H1 (cell line): ENCODE measurements at regions not wholly inside any gene's neighbourhood (a gene's known extent, or its start where the extent isn't known, plus 50 kb on each side); places are given as distances from the start of the nearest gene placed in this dataset.

ENCODE experiments used
- CTCF ChIA-PET: fragments of 300-600 bp; sonication (Branson Sonifier 250); formaldehyde crosslinking; loops from one replicate; lab custom pipeline; 2021; ENCODE audit not compliant: partially characterized antibody; lab: Charles Lee
- POLR2A ChIA-PET: fragments of 300-600 bp; sonication (Branson Sonifier 250); formaldehyde crosslinking; loops from one replicate; lab custom pipeline; 2021; ENCODE audit warnings: inconsistent platforms; ENCODE audit not compliant: partially characterized antibody; lab: Charles Lee
- DNase-seq, 2 experiments: peaks; one replicate each; pipeline versions ENCODE4 v3.0.0 to v3.0.0-alpha.2; 2010 to 2022; ENCODE audit warnings: low spot score in 2 of 2, low read depth in 1 of 2, mixed read lengths in 1 of 2
- FAIRE-seq: peaks from 2 replicates; lab custom pipeline; 2011; peaks lifted over from hg19 to GRCh38; lab: Jason Lieb, UNC
- H2AFZ ChIP-seq: 2 replicates; pipeline ENCODE4 v1.8.1; 2012; ENCODE audit warnings: low read length, inconsistent platforms
- H2AK5ac ChIP-seq: 2 replicates; pipeline ENCODE4 v1.6.1; 2013; ENCODE audit warnings: low read depth, low read length
- H2BK120ac ChIP-seq: replicated peaks from 2 replicates; pipeline ENCODE3; 2013; ENCODE audit warnings: low read depth, low read length, inconsistent platforms
- H2BK12ac ChIP-seq: 2 replicates; pipeline ENCODE4 v1.6.1; 2013; ENCODE audit warnings: low read depth, low read length
- H2BK15ac ChIP-seq: 2 replicates; pipeline ENCODE4 v1.6.1; 2013; ENCODE audit warnings: low read length
- H2BK20ac ChIP-seq: 2 replicates; pipeline ENCODE4 v1.6.1; 2013; ENCODE audit warnings: low read length
- H2BK5ac ChIP-seq: 2 replicates; pipeline ENCODE4 v1.6.1; 2013; ENCODE audit warnings: low read depth, low read length
- H3K14ac ChIP-seq: 2 replicates; pipeline ENCODE4 v1.6.1; 2013; ENCODE audit warnings: inconsistent platforms; ENCODE audit not compliant: insufficient read length
- H3K18ac ChIP-seq: 2 replicates; pipeline ENCODE4 v1.6.1; 2013; ENCODE audit warnings: low read length; ENCODE audit errors: extremely low read depth
- H3K23ac ChIP-seq: 2 replicates; pipeline ENCODE4 v1.6.1; 2013; ENCODE audit warnings: inconsistent platforms; ENCODE audit not compliant: insufficient read length
- H3K23me2 ChIP-seq: 2 replicates; pipeline ENCODE4 v1.6.1; 2013; ENCODE audit warnings: low read depth, low read length
- H3K27ac ChIP-seq: 2 replicates; pipeline ENCODE4 v1.6.1; 2011; ENCODE audit warnings: low read depth, low read length, inconsistent platforms
- H3K27me3 ChIP-seq, 4 experiments: replicated peaks in 1 of 4; 1 replicate in 1 of 4; 2 replicates in 3 of 4; pipeline versions ENCODE4 v1.6.1 to v1.8.1; 2011 to 2013; ENCODE audit warnings: low read length in 3 of 4, mild to moderate bottlenecking in 3 of 4, inconsistent platforms in 2 of 4, mixed read lengths in 2 of 4, moderate library complexity in 1 of 4; ENCODE audit not compliant: control insufficient read depth in 3 of 4, insufficient read depth in 3 of 4; ENCODE audit errors: extremely low read depth in 1 of 4
- H3K36me3 ChIP-seq, 4 experiments: 2 replicates each; pipeline versions ENCODE4 v1.6.1 to v1.8.1; 2011 to 2013; ENCODE audit warnings: mild to moderate bottlenecking in 4 of 4, low read length in 3 of 4, moderate library complexity in 2 of 4, control low read depth in 1 of 4, inconsistent platforms in 1 of 4; ENCODE audit not compliant: insufficient read depth in 4 of 4, control insufficient read depth in 2 of 4
- H3K4ac ChIP-seq: replicated peaks from 2 replicates; pipeline ENCODE3; 2013; ENCODE audit warnings: low read length, low read depth, mixed read lengths, inconsistent platforms; ENCODE audit not compliant: insufficient read length
- H3K4me1 ChIP-seq, 4 experiments: replicated peaks in 1 of 4; 1 replicate in 1 of 4; 2 replicates in 3 of 4; pipeline versions ENCODE4 v1.6.1 to v1.8.1; 2011 to 2013; ENCODE audit warnings: low read length in 3 of 4, inconsistent platforms in 2 of 4, mixed read lengths in 1 of 4; ENCODE audit not compliant: insufficient read depth in 4 of 4, control insufficient read depth in 3 of 4
- H3K4me2 ChIP-seq, 2 experiments: 2 replicates each; pipeline versions ENCODE4 v1.6.1 to v1.8.1; 2011 to 2013; ENCODE audit warnings: low read depth in 2 of 2, low read length in 2 of 2, control low read depth in 1 of 2, inconsistent platforms in 1 of 2, mild to moderate bottlenecking in 1 of 2; ENCODE audit not compliant: insufficient read depth in 1 of 2
- H3K4me3 ChIP-seq, 4 experiments: fragments of 200-600, 300-600 bp in 1 of 4; sonication (generic), shearing (Covaris generic), sonication (Bioruptor Twin) in 1 of 4; 2 replicates each; pipeline versions ENCODE4 v1.5.1 to v1.8.1; 2011 to 2016; ENCODE audit warnings: low read length in 4 of 4, low read depth in 3 of 4, control low read depth in 2 of 4, inconsistent platforms in 2 of 4, mild to moderate bottlenecking in 2 of 4, mixed read lengths in 1 of 4, moderate library complexity in 1 of 4; ENCODE audit not compliant: insufficient read depth in 2 of 4; ENCODE audit errors: extremely low read depth in 1 of 4
- H3K56ac ChIP-seq: replicated peaks from 2 replicates; pipeline ENCODE3; 2013; ENCODE audit warnings: low read depth, mild to moderate bottlenecking, mixed read lengths, low read length, inconsistent platforms; ENCODE audit not compliant: insufficient read length
- H3K79me1 ChIP-seq: 2 replicates; pipeline ENCODE4 v1.6.1; 2013; ENCODE audit warnings: low read depth, low read length, control low read depth
- H3K79me2 ChIP-seq, 2 experiments: 2 replicates each; pipeline versions ENCODE4 v1.6.1 to v1.8.1; 2012 to 2013; ENCODE audit warnings: low read length in 2 of 2, mild to moderate bottlenecking in 2 of 2, inconsistent platforms in 1 of 2; ENCODE audit not compliant: insufficient read depth in 2 of 2, control insufficient read depth in 1 of 2
- H3K9ac ChIP-seq, 4 experiments: replicated peaks in 1 of 4; 1 replicate in 1 of 4; 2 replicates in 3 of 4; pipeline versions ENCODE4 v1.6.1 to v1.8.1; 2011 to 2013; ENCODE audit warnings: low read depth in 3 of 4, low read length in 3 of 4, control low read depth in 2 of 4, mild to moderate bottlenecking in 2 of 4, moderate library complexity in 2 of 4, inconsistent platforms in 1 of 4; ENCODE audit errors: extremely low read depth in 1 of 4
- H3K9me3 ChIP-seq, 2 experiments: 2 replicates each; pipeline versions ENCODE4 v1.6.1 to v1.8.1; 2012 to 2013; ENCODE audit warnings: mild to moderate bottlenecking in 2 of 2, moderate library complexity in 2 of 2, control low read depth in 1 of 2, inconsistent platforms in 1 of 2, low read depth in 1 of 2, low read length in 1 of 2, mixed read lengths in 1 of 2; ENCODE audit not compliant: insufficient read depth in 2 of 2
- H4K20me1 ChIP-seq, 2 experiments: replicated peaks in 1 of 2; 2 replicates each; pipeline versions ENCODE3 to v1.8.1; 2011 to 2013; ENCODE audit warnings: inconsistent platforms in 2 of 2, low read length in 2 of 2, mild to moderate bottlenecking in 1 of 2; ENCODE audit not compliant: insufficient read depth in 2 of 2, control insufficient read depth in 1 of 2
- H4K5ac ChIP-seq: 2 replicates; pipeline ENCODE4 v1.6.1; 2013; ENCODE audit warnings: low read length, low read depth, mixed read lengths, inconsistent platforms; ENCODE audit not compliant: insufficient read length
- H4K8ac ChIP-seq: 2 replicates; pipeline ENCODE4 v1.8.0; 2013; ENCODE audit warnings: mild to moderate bottlenecking, moderate library complexity, low read length, inconsistent platforms; ENCODE audit not compliant: insufficient read depth; ENCODE audit errors: extremely low read depth
- H4K91ac ChIP-seq: replicated peaks from 2 replicates; pipeline ENCODE3; 2013; ENCODE audit warnings: low read length, mixed read lengths, inconsistent platforms; ENCODE audit not compliant: insufficient read length
- ATF3 ChIP-seq: IDR thresholded peaks from 2 replicates; pipeline ENCODE4 v1.6.1; 2011; ENCODE audit warnings: low read depth, mild to moderate bottlenecking, low read length; ENCODE audit not compliant: insufficient read depth
- CBX5 ChIP-seq: fragments of 300-800, 300-1000 bp; sonication (generic); IDR thresholded peaks from 2 replicates; pipeline ENCODE4 v1.7.1; 2016; ENCODE audit warnings: antibody characterized with exemption, low read length, low read depth
- CEBPB ChIP-seq: IDR thresholded peaks from 2 replicates; pipeline ENCODE4 v1.6.1; 2012; ENCODE audit warnings: low read depth, low read length
- CHD1 ChIP-seq: IDR thresholded peaks from 2 replicates; pipeline ENCODE4 v1.6.1; 2012; ENCODE audit warnings: low read depth, low read length, improper control_type of control experiment
- CHD2 ChIP-seq: IDR thresholded peaks from 2 replicates; pipeline ENCODE4 v1.6.1; 2012; ENCODE audit warnings: low read length, improper control_type of control experiment
- CREB1 ChIP-seq: IDR thresholded peaks from 2 replicates; pipeline ENCODE4 v1.6.1; 2012; ENCODE audit warnings: inconsistent platforms
- EGR1 ChIP-seq: IDR thresholded peaks from 2 replicates; pipeline ENCODE4 v1.6.1; 2011; ENCODE audit warnings: low read depth, low read length, borderline replicate concordance
- FOSL1 ChIP-seq: IDR thresholded peaks from 2 replicates; pipeline ENCODE4 v1.6.1; 2011; ENCODE audit warnings: mild to moderate bottlenecking, low read depth, low read length, moderate library complexity; ENCODE audit not compliant: insufficient read depth
- HDAC2 ChIP-seq, 2 experiments: fragments of 300-600 bp in 1 of 2; sonication (generic) in 1 of 2; IDR thresholded peaks; 2 replicates each; pipeline ENCODE4 v1.6.1; 2011 to 2012; ENCODE audit warnings: low read depth in 2 of 2, low read length in 2 of 2, mild to moderate bottlenecking in 2 of 2, moderate library complexity in 2 of 2, borderline replicate concordance in 1 of 2, inconsistent platforms in 1 of 2
- NRF1 ChIP-seq: IDR thresholded peaks from 2 replicates; pipeline ENCODE4 v1.6.1; 2011; ENCODE audit warnings: mild to moderate bottlenecking, low read depth, low read length, improper control_type of control experiment
- POU5F1 ChIP-seq: IDR thresholded peaks from 2 replicates; pipeline ENCODE4 v1.6.1; 2011; ENCODE audit warnings: low read depth, mild to moderate bottlenecking, low read length, moderate library complexity
- SAP30 ChIP-seq: fragments of 300-600 bp; sonication (generic); IDR thresholded peaks from 2 replicates; pipeline ENCODE4 v1.7.1; 2012; ENCODE audit warnings: low read length, moderate library complexity, mild to moderate bottlenecking, inconsistent platforms; ENCODE audit not compliant: insufficient read depth, insufficient replicate concordance
- SP2 ChIP-seq: IDR thresholded peaks from 2 replicates; pipeline ENCODE4 v1.6.1; 2012; ENCODE audit warnings: mild to moderate bottlenecking, low read length, inconsistent platforms
- WGBS, 2 experiments: shearing (Covaris generic) in 1 of 2; methylation state at CpG; one replicate each; pipeline versions ENCODE4 v1.1.6 to v1.1.7; 2013 to 2015; ENCODE audit warnings: low lambda C conversion rate in 2 of 2, mixed read lengths in 2 of 2, inconsistent platforms in 1 of 2, low coverage in 1 of 2, missing lambda C conversion rate in 1 of 2; ENCODE audit not compliant: insufficient replicate concordance in 2 of 2, insufficient coverage in 1 of 2, insufficient read length in 1 of 2; ENCODE audit errors: extremely low coverage in 1 of 2, missing lambda C conversion rate in 1 of 2; 5-methylcytosine and 5-hydroxymethylcytosine counted together
- TF ChIP-seq, protein P1 (sequence below): IDR thresholded peaks from 2 replicates; pipeline ENCODE4 v1.6.1; 2012; ENCODE audit warnings: inconsistent platforms

DNA sequence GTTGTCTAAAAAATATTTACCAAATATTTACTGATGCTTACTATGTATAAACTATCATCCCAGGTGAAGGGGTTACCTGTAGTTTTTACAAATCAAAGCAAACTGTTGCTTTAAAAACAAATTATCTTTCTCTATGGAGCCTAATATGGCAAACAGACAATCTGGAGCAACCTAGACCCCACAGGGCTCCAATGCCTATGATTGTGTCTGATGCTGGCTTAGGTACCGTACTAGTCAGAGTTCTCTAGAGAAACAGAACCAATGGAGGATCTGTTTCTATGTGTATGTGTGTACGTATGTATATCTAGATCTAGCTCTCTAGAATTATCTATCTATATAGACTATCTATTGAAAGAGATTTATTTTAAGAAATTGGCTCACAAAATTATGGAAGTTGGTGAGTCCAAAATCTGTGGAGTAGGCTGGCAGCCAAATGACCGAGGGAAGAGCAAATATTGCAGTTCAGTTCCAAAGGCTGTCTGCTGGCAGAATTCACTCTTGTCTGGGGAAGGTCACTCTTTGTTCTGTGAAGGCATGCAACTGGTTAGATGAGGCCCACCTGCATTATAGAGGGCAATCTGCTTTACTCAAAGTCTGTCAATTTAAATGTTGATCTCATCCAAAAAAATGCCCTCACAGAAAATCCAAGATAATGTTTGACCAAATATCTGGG lies 127.1 kb upstream of the ENPEP start:
- H3K4ac ChIP-seq, result no peak overlapping the region
- no peak overlapping the region for H3K4me2 ChIP-seq
- H3K23ac ChIP-seq, result no peak overlapping the region
- no peak overlapping the region for H2AFZ ChIP-seq
- no peaks in the 10 kb centered on the region for H3K79me1 ChIP-seq
- H3K18ac ChIP-seq, result no peak overlapping the region
- no peaks in the 10 kb centered on the region for H3K27me3 ChIP-seq
- no peak overlapping the region for H4K5ac ChIP-seq
- DNase-seq, result no peak
- 87% methylated on average over 3 of the region's 3 CpGs; no CpG with 5 or more reads in 1 of the 2 experiments for WGBS, 2 experiments
- peaks cover 0 to 2% (median under 1%) of the 10 kb centered on the region in 4 experiments; a peak in 1 of 7 replicates for H3K4me1 ChIP-seq
- no peak overlapping the region for H2BK5ac ChIP-seq
- H3K56ac ChIP-seq, result no peak overlapping the region
- no peak for FAIRE-seq
- no peak overlapping the region for H3K27ac ChIP-seq
- H2BK12ac ChIP-seq, result no peak overlapping the region
- H2AK5ac ChIP-seq, result no peak overlapping the region
- H2BK20ac ChIP-seq, result no peak overlapping the region
- no peak overlapping the region for H3K4me3 ChIP-seq
- H4K8ac ChIP-seq, result no peak overlapping the region
- H4K20me1 ChIP-seq, result no peaks in the 10 kb centered on the region
- no peaks in the 10 kb centered on the region for H3K36me3 ChIP-seq
- no peak overlapping the region for H3K9ac ChIP-seq
- H4K91ac ChIP-seq, result no peak overlapping the region
- CTCF ChIA-PET, result interaction anchor here (6.6 to 13.8 kb wide), 2 partner anchors 164 to 350 kb away, joined by 43 to 497 read pairs; no protein-coding TSS in a partner anchor
- H3K14ac ChIP-seq, result no peak overlapping the region
- no peaks in the 10 kb centered on the region for H3K23me2 ChIP-seq
- no peaks in the 10 kb centered on the region for H3K9me3 ChIP-seq
- POLR2A ChIA-PET, result no interaction called here
- H2BK120ac ChIP-seq, result no peak overlapping the region
- H2BK15ac ChIP-seq, result no peak overlapping the region
- no peaks in the 10 kb centered on the region for H3K79me2 ChIP-seq
- TF ChIP-seq CBX5 (no peak), HDAC2 (IDR thresholded peaks at IDR 0.05; ENCODE audit: borderline replicate concordance in 1 of 2, low read depth in 2 of 2, low read length in 2 of 2) (no peak), NRF1 (no peak), CREB1 (no peak), SP2 (no peak), EGR1 (no peak), CHD2 (no peak), CEBPB (no peak), FOSL1 (no peak), POU5F1 (no peak), CHD1 (no peak), SAP30 (no peak), ATF3 (no peak)
- TF ChIP-seq, protein P1, sequence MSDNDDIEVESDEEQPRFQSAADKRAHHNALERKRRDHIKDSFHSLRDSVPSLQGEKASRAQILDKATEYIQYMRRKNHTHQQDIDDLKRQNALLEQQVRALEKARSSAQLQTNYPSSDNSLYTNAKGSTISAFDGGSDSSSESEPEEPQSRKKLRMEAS, result no peak
